LNCAP (cell line): ENCODE measurements at regions not wholly inside any gene's neighbourhood (a gene's known extent, or its start where the extent isn't known, plus 50 kb on each side); places are given as distances from the start of the nearest gene placed in this dataset.

Source experiments
- CTCF ChIP-seq: fragments of 450-650 bp; IDR thresholded peaks from 2 replicates; pipeline ENCODE4 v1.5.1; 2017; ENCODE audit warnings: mild to moderate bottlenecking

GRCh38 chr9:93792358-93792757 lies 162.8 kb downstream of the BARX1 start:
- no peak for TF ChIP-seq CTCF

- no peak for TF ChIP-seq CTCF
These were observed 169.0 kb downstream of the BARX1 start for GRCh38 chr9:93786204-93786603.

- TF ChIP-seq CTCF: no peak
These were observed 178.3 kb downstream of the BARX1 start for GRCh38 chr9:93776873-93777272.

DNA sequence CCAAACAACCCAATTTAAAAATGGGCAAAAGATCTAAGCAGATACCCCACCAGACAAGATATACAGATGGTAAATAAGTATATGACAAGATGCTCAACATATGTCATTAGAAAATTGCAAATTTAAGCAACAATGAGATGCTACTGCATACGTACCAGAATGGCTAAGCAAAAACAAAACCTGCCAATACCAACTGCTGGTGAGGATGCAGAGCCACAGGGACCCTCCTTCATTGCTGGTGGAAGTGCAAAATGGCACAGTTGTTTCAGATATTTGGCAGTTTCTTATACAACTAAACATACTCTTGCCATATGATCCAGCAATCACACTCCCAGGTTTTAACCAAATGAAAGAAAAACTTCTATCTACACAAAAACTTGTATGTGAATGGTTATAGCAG lies 178.9 kb downstream of the BARX1 start:
- no peak for TF ChIP-seq CTCF

- TF ChIP-seq CTCF: no peak
These were observed 180.6 kb downstream of the BARX1 start for GRCh38 chr9:93774331-93775102.

DNA sequence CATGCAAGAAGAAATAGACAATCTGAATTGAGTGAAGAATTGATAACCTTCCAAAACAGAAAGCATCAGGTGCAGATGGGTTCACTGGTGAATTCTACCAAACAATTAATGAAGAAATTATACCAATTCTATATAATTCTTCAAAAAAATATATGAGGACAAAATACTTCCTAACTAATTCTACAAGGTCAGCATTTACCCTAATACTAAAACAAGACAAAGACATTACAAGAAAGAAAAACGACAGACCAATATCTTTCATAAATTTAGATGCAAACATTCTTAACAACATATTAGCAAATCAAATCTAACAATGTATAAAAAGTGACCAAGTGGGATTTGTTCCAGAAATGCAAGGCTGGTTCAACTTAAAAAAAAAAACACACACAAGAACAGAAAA lies 183.9 kb downstream of the BARX1 start:
- no peak for TF ChIP-seq CTCF

DNA sequence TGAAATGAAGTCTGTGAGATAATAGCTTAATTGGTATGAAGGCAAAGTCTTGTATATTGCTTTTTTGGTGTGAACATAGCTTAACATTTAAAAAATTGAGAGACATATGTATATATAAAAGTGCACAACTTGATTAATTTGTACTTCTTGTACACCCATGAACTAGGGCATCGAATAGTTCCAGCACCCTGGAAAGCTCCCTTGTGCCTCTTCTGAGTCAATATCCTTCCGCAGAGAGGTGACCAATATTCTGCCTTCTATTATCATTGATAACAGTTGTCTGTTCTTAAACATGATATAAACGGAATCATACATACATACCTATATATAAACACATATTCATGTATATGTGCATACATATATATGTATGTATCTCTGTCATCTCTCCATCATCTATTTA lies 185.4 kb downstream of the PHF2 start:
- TF ChIP-seq CTCF: no peak

DNA sequence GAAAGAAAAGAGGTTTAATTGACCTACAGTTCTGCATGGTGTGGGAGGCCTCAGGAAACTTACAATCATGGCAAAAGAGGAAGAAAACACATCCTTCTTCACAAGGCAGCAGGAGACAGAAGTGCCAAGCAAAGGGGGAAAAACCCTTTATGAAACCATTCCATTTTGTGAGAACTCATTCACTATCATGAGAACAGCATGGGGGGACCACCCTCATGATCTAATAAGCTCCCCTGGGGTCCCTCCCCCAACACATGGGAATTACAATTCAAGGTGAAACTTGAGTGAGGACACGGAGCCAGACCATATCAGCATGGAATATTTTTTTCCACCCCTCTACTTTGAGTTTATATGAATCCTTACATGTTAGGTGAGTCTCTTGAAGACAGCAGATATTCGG lies 173.7 kb downstream of the PHF2 start:
- no peak for TF ChIP-seq CTCF
